OCI-LY7 (cell line): ENCODE measurements at regions not wholly inside any gene's neighbourhood (a gene's known extent, or its start where the extent isn't known, plus 50 kb on each side); places are given as distances from the start of the nearest gene placed in this dataset.

Experiments used
- BruUV-seq: library from RNA; stranded (reverse); fragments of 400-500 nt; replicated peaks from 2 replicates; lab custom pipeline; 2021; lab: Mats Ljungman, UMichigan
- CTCF ChIA-PET: fragments of 300-600 bp; sonication (Branson Sonifier 250); formaldehyde crosslinking; loops from one replicate; lab custom pipeline; 2022; ENCODE audit warnings: antibody characterized with exemption; ENCODE audit not compliant: unreplicated experiment; lab: Charles Lee
- POLR2A ChIA-PET: fragments of 300-600 bp; sonication (Branson Sonifier 250); formaldehyde crosslinking; loops from one replicate; lab custom pipeline; 2022; ENCODE audit warnings: antibody characterized with exemption; lab: Charles Lee
- DNase-seq: peaks from one replicate; pipeline ENCODE4 v3.0.0-alpha.2; 2015; ENCODE audit warnings: low spot score
- H2AFZ ChIP-seq: fragments of 200-600 bp; sonication (generic), shearing (Covaris generic); 2 replicates; pipeline ENCODE4 v1.6.1; 2014; ENCODE audit warnings: mild to moderate bottlenecking, antibody characterized with exemption, low read length, moderate library complexity
- H3K27ac ChIP-seq: fragments of 200-600 bp; sonication (generic); 2 replicates; pipeline ENCODE4 v1.5.1; 2014; ENCODE audit warnings: mixed run types, low read depth, mild to moderate bottlenecking, moderate library complexity, low read length, inconsistent platforms; ENCODE audit not compliant: poor library complexity, severe bottlenecking
- H3K36me3 ChIP-seq: fragments of 200-600 bp; sonication (generic); 2 replicates; pipeline ENCODE4 v1.6.1; 2014; ENCODE audit warnings: mild to moderate bottlenecking, antibody characterized with exemption, low read length, moderate library complexity, mixed read lengths; ENCODE audit not compliant: insufficient read depth
- H3K4me1 ChIP-seq: fragments of 200-600 bp; sonication (generic); 2 replicates; pipeline ENCODE4 v1.5.1; 2014; ENCODE audit warnings: mild to moderate bottlenecking, low read length; ENCODE audit not compliant: insufficient read depth, poor library complexity, severe bottlenecking
- H3K4me2 ChIP-seq: fragments of 200-600 bp; sonication (generic); 2 replicates; pipeline ENCODE4 v1.6.1; 2014; ENCODE audit warnings: mild to moderate bottlenecking, low read length
- H3K4me3 ChIP-seq: fragments of 200-600 bp; sonication (generic); 2 replicates; pipeline ENCODE4 v1.5.1; 2014; ENCODE audit warnings: mild to moderate bottlenecking, low read depth, low read length; ENCODE audit not compliant: poor library complexity, severe bottlenecking
- H3K79me2 ChIP-seq: fragments of 200-600 bp; sonication (generic); 2 replicates; pipeline ENCODE4 v1.6.1; 2016; ENCODE audit warnings: low read depth, mild to moderate bottlenecking, low read length, moderate library complexity, mixed read lengths; ENCODE audit not compliant: insufficient read depth
- H3K9me2 ChIP-seq: fragments of 200-600 bp; sonication (generic); 2 replicates; pipeline ENCODE4 v1.6.1; 2016; ENCODE audit warnings: mild to moderate bottlenecking, low read length, mixed read lengths; ENCODE audit not compliant: insufficient read depth
- H3K9me3 ChIP-seq: fragments of 200-600 bp; sonication (generic); 2 replicates; pipeline ENCODE4 v1.6.1; 2014; ENCODE audit warnings: mild to moderate bottlenecking, mixed run types, low read length, mixed read lengths
- H4K20me1 ChIP-seq: fragments of 200-600 bp; sonication (generic); 2 replicates; pipeline ENCODE4 v1.6.1; 2014; ENCODE audit warnings: mild to moderate bottlenecking, antibody characterized with exemption, low read length, moderate library complexity, mixed read lengths; ENCODE audit not compliant: insufficient read depth
- CTCF ChIP-seq: fragments of 200-600 bp; sonication (generic); conservative IDR thresholded peaks from 2 replicates; pipeline ENCODE4 v1.5.1; 2014; ENCODE audit warnings: mild to moderate bottlenecking, antibody characterized with exemption, low read length, moderate library complexity, mixed read lengths
- EZH2phosphoT487 ChIP-seq: fragments of 200-600 bp; sonication (generic); IDR thresholded peaks from 2 replicates; pipeline ENCODE4 v1.6.1; 2018; ENCODE audit warnings: low read depth, borderline replicate concordance, mild to moderate bottlenecking, mixed run types, antibody characterized with exemption, low read length, moderate library complexity, mixed read lengths
- intact Hi-C: fragments of 100-400 bp; cut with micrococcal nuclease; formaldehyde crosslinking; loops from one replicate; pipeline ENCODE4 v1.10.0; 2022; ENCODE audit not compliant: unreplicated experiment

GRCh38 chr2:56754066-56754615 is 570.4 kb downstream of the CCDC85A start:
- H4K20me1 ChIP-seq: no peaks in the 10 kb centered on the region
- H3K9me3 ChIP-seq: no peaks in the 10 kb centered on the region
- no peaks in the 10 kb centered on the region for H3K36me3 ChIP-seq
- BruUV-seq: no TSS peak
- DNase-seq: no peak
- ChIA-PET POLR2A (no interaction called here), CTCF (no interaction called here)
- no peak overlapping the region for H3K27ac ChIP-seq
- no peaks in the 10 kb centered on the region for H3K4me1 ChIP-seq
- intact Hi-C loops: no loop called here
- TF ChIP-seq CTCF: no peak
- TF ChIP-seq EZH2phosphoT487: no peak
- H3K9me2 ChIP-seq: no peaks in the 10 kb centered on the region
- H3K79me2 ChIP-seq: no peaks in the 10 kb centered on the region
- H2AFZ ChIP-seq: no peak overlapping the region
- H3K4me2 ChIP-seq: no peak overlapping the region
- no peak overlapping the region for H3K4me3 ChIP-seq

- Histone ChIP-seq H3K4me2 (no peak overlapping the region), H3K4me1 (no peaks in the 10 kb centered on the region), H3K4me3 (no peak overlapping the region), H3K79me2 (no peaks in the 10 kb centered on the region), H3K9me3 (no peaks in the 10 kb centered on the region), H3K9me2 (no peaks in the 10 kb centered on the region), H3K36me3 (no peaks in the 10 kb centered on the region), H2AFZ (no peak overlapping the region), H4K20me1 (no peaks in the 10 kb centered on the region), H3K27ac (no peak overlapping the region)
- BruUV-seq: no TSS peak
- intact Hi-C loops: no loop called here
- CTCF ChIA-PET: no interaction called here
- POLR2A ChIA-PET: no interaction called here
- no peak for DNase-seq
- no peak for TF ChIP-seq CTCF
- TF ChIP-seq EZH2phosphoT487: no peak
Measured at GRCh38 chr2:56754627-56755026, 570.8 kb downstream of the CCDC85A start.

DNA sequence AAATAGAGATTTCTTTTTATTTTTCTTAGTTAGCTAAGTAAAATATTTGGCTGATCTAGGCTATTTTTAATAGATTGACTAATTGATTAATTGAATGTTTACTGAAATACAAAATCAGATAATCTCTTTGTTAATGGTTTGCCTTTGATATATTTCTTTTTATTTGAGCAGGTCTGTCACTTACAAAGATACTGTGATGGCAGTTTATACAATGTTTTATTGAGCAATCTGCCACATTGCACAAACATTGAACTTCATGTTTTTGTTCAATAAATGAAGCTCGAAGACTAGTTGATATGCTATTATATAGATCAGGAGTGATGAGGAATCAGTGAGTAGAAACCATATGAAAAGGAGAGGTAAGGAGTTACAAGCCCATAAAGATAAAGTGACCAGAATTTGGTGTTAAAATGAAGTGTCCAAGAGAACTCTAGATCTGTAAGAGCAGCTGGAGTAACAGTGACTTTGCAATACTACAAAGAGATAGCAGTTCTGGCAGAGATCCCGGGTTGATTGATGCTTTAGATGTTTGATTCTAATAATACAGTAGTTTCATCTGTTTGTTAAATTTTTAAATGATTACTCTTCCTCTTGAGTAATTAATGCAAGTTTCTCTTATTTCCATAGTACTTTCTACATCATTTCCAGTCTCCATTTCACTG is 574.2 kb downstream of the CCDC85A start:
- Histone ChIP-seq H3K27ac (no peak overlapping the region), H3K9me3 (no peaks in the 10 kb centered on the region), H3K4me2 (no peak overlapping the region), H3K79me2 (no peaks in the 10 kb centered on the region), H2AFZ (no peak overlapping the region), H3K9me2 (no peaks in the 10 kb centered on the region), H3K36me3 (no peaks in the 10 kb centered on the region), H4K20me1 (no peaks in the 10 kb centered on the region), H3K4me1 (no peaks in the 10 kb centered on the region), H3K4me3 (no peak overlapping the region)
- BruUV-seq: no TSS peak
- ChIA-PET CTCF (no interaction called here), POLR2A (no interaction called here)
- TF ChIP-seq EZH2phosphoT487 (no peak), CTCF (no peak)
- intact Hi-C loops: no loop called here
- DNase-seq: no peak
